ENCODE measurements at regions not wholly inside any gene's neighbourhood (a gene's known extent, or its start where the extent isn't known, plus 50 kb on each side); places are given as distances from the start of the nearest gene placed in this dataset.

DNA sequence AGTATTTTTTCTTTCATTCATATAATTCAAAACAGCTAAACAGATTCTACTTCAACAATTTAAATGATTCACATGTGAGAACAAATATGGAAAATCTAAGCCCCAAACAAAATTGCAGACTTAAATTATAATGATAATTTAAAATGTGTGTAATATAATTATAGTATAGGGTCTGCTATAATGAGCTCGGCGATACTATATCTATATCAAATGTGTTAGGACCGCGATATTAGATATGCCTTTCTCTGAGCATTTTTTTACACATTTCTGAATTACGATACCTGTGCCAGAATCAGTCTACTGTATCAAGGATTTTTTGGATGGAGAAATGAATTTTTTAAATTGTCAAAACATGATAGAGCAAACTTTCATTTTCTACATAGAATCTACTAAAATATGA lies 808.8 kb upstream of the POU3F3 start:
- DNase-seq = no peak

DNA sequence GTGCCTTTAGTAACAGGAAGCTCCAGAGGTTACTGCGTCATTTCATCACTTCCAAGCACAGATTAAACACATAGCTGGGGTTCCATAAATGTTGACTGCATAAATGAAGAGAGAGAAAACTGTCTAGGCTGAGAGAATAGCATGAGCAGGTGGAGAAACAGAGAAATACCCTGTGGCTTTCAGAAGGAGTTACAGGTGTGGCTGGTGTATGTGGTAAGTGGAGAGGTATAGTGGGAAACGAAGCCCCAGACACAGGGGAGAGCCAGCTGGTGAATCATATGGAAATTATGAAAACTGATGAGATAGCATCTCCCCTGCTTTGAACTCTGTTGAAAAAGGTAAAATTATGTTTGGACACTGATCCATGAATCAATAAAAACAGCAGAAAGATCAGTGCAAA lies 807.4 kb upstream of the POU3F3 start:
- no peak for DNase-seq

GRCh38 chr2:104047516-104047915 lies 806.4 kb upstream of the POU3F3 start:
- no peak for DNase-seq

GRCh38 chr2:104049438-104049837 lies 804.5 kb upstream of the POU3F3 start:
- DNase-seq = peak; percentile 19

DNA sequence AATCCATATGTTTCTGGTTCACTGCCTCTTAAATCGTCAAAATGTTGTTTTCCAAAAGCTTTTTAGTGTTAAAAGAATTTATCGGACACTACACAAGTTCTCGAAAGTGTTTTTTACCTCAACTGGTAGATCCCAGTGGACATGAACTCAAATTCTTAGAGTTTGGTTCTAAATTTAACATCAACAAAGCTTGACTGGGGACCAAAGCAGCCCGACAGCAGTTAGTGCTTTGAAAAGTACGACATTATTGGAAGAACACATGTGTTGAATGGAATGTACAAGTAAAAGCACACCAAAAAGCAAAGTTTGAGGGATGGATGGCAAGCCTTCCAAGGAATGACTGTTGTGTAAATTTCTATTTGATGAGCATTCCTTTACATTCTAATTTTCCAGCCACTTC lies 803.9 kb upstream of the POU3F3 start:
- peak; percentile 30 for DNase-seq

DNA sequence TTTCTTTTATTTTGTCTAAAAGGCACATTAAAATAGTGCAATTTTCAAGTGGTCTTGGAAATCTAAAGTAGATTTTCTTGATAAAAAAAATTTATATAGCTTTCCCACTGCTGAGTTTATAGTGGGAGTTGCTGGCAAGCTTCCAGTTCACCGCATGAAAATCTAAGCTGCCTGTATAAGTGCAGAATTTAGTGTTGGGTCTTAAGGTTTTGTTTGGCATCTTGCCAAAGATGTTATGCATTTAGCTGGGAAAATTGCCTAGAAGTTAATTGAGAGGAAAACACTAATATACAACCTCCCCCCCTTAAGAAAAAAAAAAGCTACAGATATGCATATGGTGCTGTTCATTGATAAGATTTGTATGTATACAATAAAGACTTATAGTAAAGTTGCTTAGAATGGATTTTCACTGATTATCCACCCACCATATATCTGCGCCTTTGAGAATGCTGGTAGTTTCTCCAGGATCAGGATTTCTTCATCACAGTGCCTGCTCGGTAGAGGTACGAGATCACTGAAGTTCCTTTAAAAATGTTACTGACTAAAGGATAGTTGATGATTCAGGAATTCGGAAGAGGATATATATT lies 803.2 kb upstream of the POU3F3 start:
- no peak for DNase-seq

GRCh38 chr2:104051766-104052165 lies 802.1 kb upstream of the POU3F3 start:
- DNase-seq = no peak

DNA sequence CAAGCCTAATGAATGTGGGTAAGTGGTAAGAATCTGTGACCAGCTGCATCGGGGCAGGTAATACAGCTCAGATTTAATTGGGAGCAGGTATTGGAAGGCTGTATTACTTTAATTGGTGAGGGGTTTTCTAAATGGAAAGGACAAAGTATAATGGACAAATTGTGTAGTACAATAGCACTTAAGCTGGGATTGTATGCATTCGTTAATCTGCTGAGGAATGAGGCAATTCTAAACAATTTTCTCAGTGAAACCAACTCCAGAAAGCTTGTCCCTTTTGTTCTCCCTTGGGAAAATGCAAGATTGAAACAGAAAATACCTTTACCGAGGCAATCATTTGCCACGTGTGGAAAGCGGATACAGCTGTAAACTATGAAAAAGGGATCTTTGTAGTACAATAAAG lies 801.6 kb upstream of the POU3F3 start:
- DNase-seq = no peak

GRCh38 chr2:104056451-104056850 lies 797.5 kb upstream of the POU3F3 start:
- no peak for DNase-seq

DNA sequence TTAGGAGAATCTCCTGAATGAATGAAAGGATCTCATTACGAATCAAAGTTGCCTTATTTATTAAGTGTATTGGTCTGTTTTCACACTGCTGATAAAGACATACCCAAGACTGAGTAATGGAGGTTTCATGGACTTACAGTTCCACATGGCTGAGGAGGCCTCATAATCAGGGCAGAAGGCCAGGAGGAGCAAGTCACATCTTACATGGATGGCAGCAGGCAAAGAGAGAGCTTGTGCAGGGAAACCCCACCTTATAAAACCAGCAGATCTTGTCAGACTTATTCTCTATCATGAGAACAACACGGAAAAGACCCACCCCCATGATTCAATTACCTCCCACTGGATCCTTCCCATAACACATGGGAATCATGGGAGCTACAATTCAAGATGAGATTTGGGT lies 785.2 kb upstream of the POU3F3 start:
- DNase-seq = no peak

- DNase-seq = no peak
These were observed 776.3 kb upstream of the POU3F3 start for GRCh38 chr2:104077573-104077972.

- no peak for DNase-seq
These were observed 775.3 kb upstream of the POU3F3 start for GRCh38 chr2:104078431-104079157.

DNA sequence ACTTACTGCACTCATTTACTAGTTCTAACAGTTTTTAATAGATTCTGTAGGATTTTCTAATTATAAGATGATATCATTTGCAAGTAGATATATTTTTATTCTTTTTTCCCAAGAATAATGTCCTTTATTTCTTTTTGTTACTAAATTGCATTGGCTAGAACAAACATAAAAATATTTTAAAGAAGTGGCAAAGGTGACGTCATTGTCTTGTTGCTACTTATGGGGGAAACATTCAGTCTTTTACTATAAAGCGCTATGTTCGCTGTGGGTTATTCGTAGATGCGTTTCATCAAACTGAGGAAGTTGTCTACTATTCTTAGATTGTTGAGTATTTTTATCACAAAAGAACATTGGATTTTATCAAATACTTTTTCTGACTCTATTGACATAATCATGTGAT lies 765.2 kb upstream of the POU3F3 start:
- DNase-seq = no peak

- DNase-seq = no peak
These were observed 763.5 kb upstream of the POU3F3 start for GRCh38 chr2:104090407-104090806.

GRCh38 chr2:104091894-104092293 lies 762.0 kb upstream of the POU3F3 start:
- no peak for DNase-seq

- no peak for DNase-seq
These were observed 761.0 kb upstream of the POU3F3 start for GRCh38 chr2:104092886-104093285.

DNA sequence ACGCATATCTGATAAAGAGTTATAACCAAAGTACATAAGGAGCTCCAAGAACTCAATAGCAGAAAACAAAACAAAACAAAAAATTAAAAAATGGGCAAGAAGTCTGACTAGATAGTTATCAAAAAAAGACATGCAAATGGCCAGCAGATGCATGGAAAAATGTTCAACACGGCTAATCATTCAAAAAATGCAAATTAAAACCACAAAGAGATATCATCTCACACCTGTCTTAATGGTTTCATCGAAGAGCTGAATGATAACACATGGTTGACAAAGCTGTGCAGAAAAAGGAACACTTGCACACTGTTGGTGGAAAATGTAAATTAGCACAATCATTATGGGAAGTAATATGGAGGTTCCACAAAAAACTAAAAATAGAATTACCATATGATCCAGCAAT lies 751.3 kb upstream of the POU3F3 start:
- no peak for DNase-seq

DNA sequence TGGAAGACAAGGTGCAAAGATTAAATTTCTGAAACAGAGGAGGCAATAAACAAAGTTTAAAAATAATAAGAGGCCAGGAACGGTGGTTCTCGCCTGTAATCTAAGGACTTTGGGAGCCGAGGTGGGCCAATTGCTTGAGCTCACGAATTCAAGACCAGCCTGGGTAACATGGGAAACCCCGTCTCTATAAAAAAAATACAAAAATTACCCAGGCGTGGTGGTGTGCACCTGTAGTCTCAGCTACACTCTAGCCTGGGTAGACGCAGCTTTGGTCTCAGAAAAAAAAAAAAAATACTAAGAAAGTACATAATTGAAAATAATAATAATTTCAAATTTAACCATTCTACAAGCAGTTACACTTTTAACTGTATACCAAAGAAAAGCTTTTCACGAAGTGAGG lies 744.6 kb upstream of the POU3F3 start:
- DNase-seq = no peak

DNA sequence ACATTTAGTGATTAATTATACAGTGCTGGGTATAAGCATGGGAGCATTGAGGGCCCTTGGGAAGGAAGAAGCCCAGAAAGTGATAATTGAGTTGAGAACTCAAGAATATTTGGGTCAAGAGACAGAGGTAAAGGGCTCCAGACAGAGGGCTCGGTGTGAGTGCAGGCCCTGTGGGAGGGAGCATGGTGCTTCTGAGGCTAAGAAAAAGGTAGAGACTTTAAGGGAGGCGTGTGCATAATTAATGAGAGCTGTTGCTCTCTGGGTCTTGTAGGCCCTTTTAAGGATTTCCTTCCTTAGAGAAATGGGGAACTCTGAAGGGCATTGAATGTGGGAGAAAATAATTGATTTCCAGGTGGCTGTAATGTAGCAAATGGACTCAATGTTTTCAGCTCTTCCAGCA lies 735.0 kb upstream of the POU3F3 start:
- DNase-seq = no peak

DNA sequence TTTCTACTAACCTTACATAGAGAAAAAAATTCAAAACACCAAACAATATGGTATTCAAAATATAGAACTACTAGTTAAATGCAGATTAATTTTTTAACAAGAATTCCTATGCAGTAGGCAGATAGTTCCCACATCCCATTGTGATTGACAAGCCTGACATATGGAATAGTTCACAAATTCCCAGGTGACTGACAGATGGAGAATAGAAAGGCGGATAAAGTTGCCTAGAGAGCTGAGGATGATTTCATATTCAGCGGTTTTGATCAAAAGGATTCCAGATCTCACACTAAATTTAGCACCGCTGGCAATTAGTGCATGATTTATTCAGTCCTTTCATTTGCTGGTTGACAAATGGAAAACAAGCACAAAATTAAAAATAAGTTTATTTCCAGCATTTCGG lies 733.7 kb upstream of the POU3F3 start:
- DNase-seq = no peak

DNA sequence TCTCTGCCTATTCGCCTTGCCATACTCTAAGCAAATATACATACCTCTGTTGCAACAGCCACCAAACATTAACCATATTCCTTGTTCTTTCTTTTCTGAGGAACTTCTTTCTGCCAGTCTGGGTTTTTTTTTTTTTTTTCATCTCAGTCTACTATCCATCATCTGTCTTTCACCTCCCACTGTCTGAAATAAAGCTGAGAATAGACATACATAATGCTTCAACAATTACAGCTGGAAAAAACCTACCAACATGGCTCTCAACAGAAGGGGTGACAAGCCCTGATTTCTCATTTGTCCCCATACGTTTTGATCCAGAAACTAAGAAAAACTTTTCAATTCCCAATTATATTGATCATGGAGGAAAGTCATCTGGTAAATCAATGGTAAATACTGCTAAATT lies 728.8 kb upstream of the POU3F3 start:
- no peak for DNase-seq

GRCh38 chr2:104127049-104127770 lies 726.7 kb upstream of the POU3F3 start:
- no peak for DNase-seq

GRCh38 chr2:104140361-104140760 lies 713.6 kb upstream of the POU3F3 start:
- no peak for DNase-seq

DNA sequence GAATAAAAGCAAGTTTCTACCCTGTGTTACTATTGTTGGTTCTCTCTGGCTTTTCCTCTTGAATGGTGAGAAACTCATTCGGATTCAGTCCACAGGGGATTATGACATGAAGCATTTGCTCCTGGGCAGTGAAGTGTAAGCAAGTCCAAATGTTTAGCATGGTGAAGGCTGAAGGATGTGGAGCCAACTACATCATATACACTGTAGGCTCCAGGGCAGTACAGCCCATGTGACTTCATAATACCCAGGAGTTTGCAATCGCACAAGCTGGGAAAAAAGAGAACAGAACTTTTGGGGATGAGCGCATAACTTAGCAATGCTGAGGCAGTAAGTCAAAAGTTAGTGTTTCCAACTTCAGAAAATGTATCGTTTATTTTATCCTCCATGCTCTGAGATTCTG lies 695.7 kb upstream of the POU3F3 start:
- peak; percentile 4 for DNase-seq
